ENCODE measurements at regions not wholly inside any gene's neighbourhood (a gene's known extent, or its start where the extent isn't known, plus 50 kb on each side); places are given as distances from the start of the nearest gene placed in this dataset.

DNA sequence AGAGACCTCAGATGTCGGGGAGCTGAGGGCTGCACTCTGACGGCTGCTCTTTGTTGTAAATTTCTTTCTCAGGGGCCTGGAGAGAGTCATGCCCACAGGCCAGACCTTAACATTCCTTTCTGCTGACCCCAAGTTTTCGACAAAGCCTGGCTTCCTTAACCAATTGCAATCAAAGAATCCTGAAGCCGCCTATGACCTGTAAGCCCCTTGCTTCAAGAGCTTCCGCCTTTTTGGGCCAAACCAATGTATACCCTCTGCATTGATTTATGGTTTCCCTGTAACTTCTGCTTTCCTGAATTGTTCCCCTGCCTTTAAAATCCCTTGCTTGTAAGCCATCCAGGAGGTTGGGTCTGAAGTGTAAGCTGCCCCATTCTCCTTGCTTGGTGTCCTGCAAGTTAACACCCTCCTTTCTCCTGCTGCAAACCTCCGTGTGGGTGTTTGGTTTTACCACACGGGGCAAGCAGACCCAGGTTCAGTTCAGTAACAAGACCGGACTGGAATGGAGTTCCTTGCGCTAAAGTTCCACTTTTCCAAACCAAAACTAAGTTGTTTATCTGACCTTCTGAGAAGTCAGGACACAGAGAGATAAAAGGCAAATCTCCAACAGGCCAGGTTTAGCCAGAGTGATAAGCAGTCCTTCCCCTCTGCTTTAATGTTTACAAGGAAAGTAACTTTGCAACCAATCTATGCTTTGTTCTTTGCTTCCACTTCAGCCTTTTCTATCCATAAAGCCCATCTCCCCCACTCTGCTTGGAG lies 141.6 kb downstream of the KCNJ12 start:
- no peak overlapping the region for H3K4me2 ChIP-seq
- H3K9me3 ChIP-seq, result no peaks in the 10 kb centered on the region
- H3K4me1 ChIP-seq, result 0 out of 2 replicates have a peak, but pooled peaks cover 2% of the 10 kb centered on the region
- no peak for TF ChIP-seq Cebpa-rat (IDR thresholded peaks at IDR 0.05)
- no peak overlapping the region for H3K9ac ChIP-seq
- H3K27ac ChIP-seq, result no peak overlapping the region
- H4K20me1 ChIP-seq, result no peaks in the 10 kb centered on the region
- no peaks in the 10 kb centered on the region for H3K36me3 ChIP-seq
- no peaks in the 10 kb centered on the region for H3K27me3 ChIP-seq
- no peak overlapping the region for H3K4me3 ChIP-seq

DNA sequence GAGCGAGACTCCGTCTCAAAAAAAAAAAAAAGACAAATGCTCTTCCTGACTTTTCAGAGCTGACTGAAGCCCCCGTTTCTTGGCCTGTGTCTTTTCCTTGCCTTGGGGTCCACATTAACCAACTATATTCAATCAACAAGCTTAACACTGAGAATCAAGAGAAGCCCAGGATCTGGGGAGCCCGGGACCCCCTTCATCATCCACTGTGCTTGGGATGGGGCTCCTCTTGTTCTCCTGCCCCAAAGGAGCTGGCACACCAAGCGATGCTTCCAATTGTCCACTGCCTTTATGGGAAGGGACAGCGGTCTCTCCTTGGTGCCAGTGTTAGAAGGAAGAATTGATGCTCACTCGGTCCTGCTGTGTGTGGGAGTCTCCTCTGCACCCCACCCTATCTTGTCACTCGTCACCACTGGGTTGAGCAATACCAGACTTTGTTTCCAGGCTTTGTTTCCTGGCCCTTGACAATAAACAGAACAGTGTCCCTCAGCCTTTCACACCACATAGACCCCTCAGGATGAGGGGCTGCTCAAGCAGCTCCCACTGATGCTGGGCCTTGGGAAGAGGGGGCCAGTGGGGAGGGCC lies 146.7 kb downstream of the KCNJ12 start:
- Histone ChIP-seq H3K9ac (no peak overlapping the region), H3K9me3 (no peaks in the 10 kb centered on the region), H3K27ac (no peak overlapping the region), H3K4me2 (no peak overlapping the region), H3K4me1 (no peaks in the 10 kb centered on the region), H3K36me3 (peaks cover 3% of the 10 kb centered on the region; the same call in 1 of the 2 replicates), H4K20me1 (no peaks in the 10 kb centered on the region), H3K4me3 (no peak overlapping the region), H3K27me3 (no peaks in the 10 kb centered on the region)
- TF ChIP-seq Cebpa-rat (IDR thresholded peaks at IDR 0.05), result no peak

DNA sequence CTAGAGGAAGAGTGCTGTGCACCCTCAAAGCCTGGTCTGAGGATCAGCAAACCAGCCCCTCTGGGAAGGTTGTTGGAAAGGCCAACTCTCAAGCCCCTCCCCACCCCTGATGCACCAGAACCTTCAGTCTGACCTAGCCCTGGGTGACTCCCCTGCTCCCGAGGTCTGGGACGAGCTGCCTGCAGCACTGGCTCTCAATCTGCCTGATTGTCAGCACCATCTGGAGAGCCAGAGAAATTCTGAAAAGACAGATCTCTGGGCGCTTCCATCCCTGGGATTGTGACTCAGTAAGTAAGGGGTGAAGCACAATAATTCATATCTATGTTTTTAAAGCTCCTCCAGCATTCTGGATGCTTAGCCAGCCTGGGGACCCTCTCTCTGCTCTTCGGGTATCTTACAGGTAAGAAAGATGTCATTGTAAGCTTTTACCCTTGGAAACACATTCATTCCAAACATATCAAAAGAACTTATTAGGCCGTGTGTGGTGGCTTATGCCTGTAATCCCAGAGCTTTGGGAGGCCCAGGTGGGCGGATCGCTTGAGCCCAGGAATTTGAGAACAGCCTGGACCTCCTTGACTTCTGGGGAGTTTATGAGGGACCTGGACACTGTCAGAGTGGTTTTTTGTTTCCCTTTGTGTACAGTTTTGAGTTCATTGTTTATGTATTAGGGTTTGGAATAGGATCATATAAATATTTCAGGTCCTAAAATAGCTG lies 147.5 kb downstream of the KCNJ12 start:
- Histone ChIP-seq H3K27ac (no peak overlapping the region), H3K27me3 (no peaks in the 10 kb centered on the region), H3K4me2 (no peak overlapping the region)

DNA sequence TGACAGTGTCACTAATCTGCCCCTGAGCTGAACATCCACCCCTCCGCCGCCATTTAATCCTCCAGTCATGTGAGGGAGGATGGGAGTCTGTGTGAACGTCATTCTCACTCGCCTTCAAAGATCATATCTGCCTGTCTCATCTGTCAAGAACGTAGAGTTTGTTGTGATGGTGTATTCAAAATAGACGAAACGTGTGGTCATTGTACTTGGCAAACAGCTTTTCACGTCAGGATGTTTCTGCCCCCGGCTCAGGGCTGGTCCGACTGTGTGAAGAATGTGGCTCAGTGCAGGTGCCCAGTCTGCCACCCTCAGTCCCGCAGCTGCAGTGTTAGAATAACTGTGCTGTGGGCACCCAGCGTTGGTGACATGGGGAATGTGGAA lies 148.0 kb downstream of the KCNJ12 start:
- no peak overlapping the region for H3K4me3 ChIP-seq
- H3K9me3 ChIP-seq, result no peaks in the 10 kb centered on the region
- no peak overlapping the region for H3K4me2 ChIP-seq
- TF ChIP-seq Cebpa-rat (IDR thresholded peaks at IDR 0.05), result no peak
- H3K27me3 ChIP-seq, result no peaks in the 10 kb centered on the region
- no peak overlapping the region for H3K27ac ChIP-seq
- peaks cover 5% of the 10 kb centered on the region; the same call in 1 of the 2 replicates for H3K36me3 ChIP-seq
- no peak overlapping the region for H3K9ac ChIP-seq
- H4K20me1 ChIP-seq, result no peaks in the 10 kb centered on the region
- H3K4me1 ChIP-seq, result no peaks in the 10 kb centered on the region

More for the DNA sequence above, 147.5 kb downstream of the KCNJ12 start:
- no peak overlapping the region for H3K9ac ChIP-seq
- H3K9me3 ChIP-seq, result no peaks in the 10 kb centered on the region
- TF ChIP-seq Cebpa-rat (IDR thresholded peaks at IDR 0.05), result no peak
- H4K20me1 ChIP-seq, result no peaks in the 10 kb centered on the region
- H3K36me3 ChIP-seq, result peaks cover 5% of the 10 kb centered on the region; the same call in 1 of the 2 replicates
- H3K4me1 ChIP-seq, result no peaks in the 10 kb centered on the region
- no peak overlapping the region for H3K4me3 ChIP-seq

DNA sequence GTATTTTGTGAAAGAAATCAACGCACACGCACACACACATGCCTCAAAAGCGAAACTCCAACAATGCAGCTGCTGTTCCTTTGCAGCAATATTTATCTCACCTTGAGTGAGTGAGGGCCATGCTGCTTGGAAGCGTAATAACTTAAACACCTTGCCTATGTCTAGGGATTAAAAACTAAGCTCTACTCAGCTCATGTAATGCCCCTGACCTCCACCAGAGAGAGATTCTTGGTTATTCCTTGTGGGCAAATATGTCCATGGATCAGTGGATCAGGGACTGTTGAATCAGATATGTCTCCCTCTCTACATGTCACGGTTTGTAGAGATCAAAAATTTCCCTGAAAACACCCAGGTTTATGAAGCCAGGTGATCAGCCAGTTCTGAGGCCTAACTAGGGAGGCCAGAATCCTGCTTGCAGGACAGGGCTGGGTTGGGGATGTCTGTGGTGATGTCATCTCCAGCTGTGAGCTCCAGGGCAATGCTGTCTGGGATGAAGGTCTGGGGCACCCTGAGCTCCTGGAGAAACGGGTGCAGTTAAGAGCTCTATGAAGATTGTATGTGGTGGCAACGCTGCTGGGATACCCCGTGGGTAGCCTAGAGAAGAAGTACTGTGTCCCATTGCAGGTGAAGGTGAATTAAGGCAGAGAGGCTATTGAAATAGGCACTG lies 149.4 kb downstream of the KCNJ12 start:
- Histone ChIP-seq H3K4me1 (no peaks in the 10 kb centered on the region), H3K4me3 (no peak overlapping the region), H4K20me1 (peaks cover 4% of the 10 kb centered on the region; the same call in 1 of the 2 replicates), H3K27ac (no peak overlapping the region), H3K4me2 (no peak overlapping the region), H3K27me3 (no peaks in the 10 kb centered on the region), H3K9me3 (no peaks in the 10 kb centered on the region), H3K9ac (no peak overlapping the region), H3K36me3 (peaks cover 14% of the 10 kb centered on the region; the same call in 1 of the 2 replicates)
- no peak for TF ChIP-seq Cebpa-rat (IDR thresholded peaks at IDR 0.05)

DNA sequence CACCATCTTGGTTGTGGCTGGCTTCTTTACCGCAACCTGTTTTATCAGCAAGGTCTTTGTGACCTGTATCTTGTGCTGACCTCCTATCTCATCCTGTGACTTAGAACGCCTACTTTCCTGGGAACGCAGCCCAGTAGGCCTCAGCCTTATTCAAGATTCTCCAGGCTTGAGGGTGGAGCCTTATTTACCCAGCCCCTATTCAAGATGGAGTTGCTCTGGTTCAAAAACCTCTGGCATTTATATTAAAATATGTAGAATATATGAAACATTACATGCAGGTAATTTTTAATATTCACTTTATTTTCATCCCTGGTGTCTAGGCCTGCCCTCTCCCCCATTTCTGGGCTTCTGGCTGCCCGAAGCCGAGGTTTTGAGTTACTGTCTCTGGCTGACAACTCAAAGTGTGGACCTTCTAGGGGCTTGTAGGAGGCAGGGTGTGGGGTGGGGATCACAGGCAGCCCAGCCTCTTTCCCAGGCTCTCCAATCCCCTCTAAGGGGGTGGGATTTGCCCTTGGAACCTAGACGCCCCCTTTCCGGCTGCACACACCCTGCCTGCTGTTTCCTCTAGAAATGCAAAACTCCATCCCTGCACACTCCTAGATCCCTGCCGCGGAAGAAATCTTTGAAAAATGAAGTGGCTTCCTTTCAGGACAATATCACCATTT lies 152.0 kb downstream of the KCNJ12 start:
- H3K36me3 ChIP-seq, result peaks cover 36% of the 10 kb centered on the region
- H3K9me3 ChIP-seq, result no peaks in the 10 kb centered on the region
- TF ChIP-seq Cebpa-rat (IDR thresholded peaks at IDR 0.05), result no peak
- no peak overlapping the region for H3K27ac ChIP-seq
- no peak overlapping the region for H3K9ac ChIP-seq
- no peak overlapping the region for H3K4me3 ChIP-seq
- H3K4me2 ChIP-seq, result no peak overlapping the region
- H3K4me1 ChIP-seq, result peaks cover 19% of the 10 kb centered on the region
- no peaks in the 10 kb centered on the region for H3K27me3 ChIP-seq
- H4K20me1 ChIP-seq, result peaks cover 28% of the 10 kb centered on the region; the same call in 1 of the 2 replicates

DNA sequence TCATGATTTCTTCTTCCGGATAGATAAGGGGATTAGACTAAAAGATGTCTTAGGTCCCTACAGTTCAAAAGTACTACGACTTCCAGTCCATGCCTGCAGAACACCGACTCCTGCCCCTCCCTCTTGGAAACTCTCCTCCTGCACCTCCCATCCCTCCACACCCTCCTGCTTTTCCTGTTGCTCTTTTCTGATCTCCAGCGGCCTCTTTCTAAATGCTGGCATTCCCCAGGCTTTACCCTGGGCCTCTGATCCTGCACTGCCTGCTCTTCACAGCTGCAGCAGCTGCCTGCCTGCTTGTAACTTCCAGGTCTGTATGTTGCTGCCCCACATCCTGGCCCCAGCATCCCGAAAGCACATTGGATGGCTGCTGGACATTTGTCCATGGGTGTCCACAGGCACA lies 154.2 kb downstream of the KCNJ12 start:
- H3K9me3 ChIP-seq, result no peaks in the 10 kb centered on the region
- no peak overlapping the region for H3K9ac ChIP-seq
- H3K27ac ChIP-seq, result no peak overlapping the region
- H3K27me3 ChIP-seq, result no peaks in the 10 kb centered on the region
- H3K36me3 ChIP-seq, result peaks cover 57% of the 10 kb centered on the region
- H4K20me1 ChIP-seq, result peaks cover 47% of the 10 kb centered on the region
- TF ChIP-seq Cebpa-rat (IDR thresholded peaks at IDR 0.05), result no peak
- H3K4me2 ChIP-seq, result no peak overlapping the region
- peaks cover 40% of the 10 kb centered on the region for H3K4me1 ChIP-seq
- H3K4me3 ChIP-seq, result no peak overlapping the region

DNA sequence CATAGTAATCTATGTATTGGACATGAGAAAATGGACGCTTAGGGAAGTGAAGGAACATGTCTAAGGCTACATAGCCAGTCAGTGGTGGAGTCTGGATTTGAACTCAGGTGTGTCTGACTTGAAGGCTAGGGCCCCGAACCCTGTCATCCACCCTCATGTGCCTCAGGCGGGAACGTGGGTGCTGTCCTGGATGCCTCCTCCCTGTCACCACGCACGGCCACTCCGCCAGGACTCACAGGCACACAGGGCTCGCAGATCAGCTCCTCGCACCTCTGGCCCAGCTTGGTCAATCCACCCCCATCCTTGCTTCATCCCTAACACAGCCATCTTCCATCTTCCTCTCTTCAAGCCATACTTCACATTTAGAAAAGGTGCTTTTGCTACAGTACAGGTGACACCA lies 154.7 kb downstream of the KCNJ12 start:
- H3K4me2 ChIP-seq, result no peak overlapping the region
- H3K27me3 ChIP-seq, result no peaks in the 10 kb centered on the region
- H3K9me3 ChIP-seq, result no peaks in the 10 kb centered on the region
- no peak overlapping the region for H3K27ac ChIP-seq
- TF ChIP-seq Cebpa-rat (IDR thresholded peaks at IDR 0.05), result no peak
- peaks cover 52% of the 10 kb centered on the region for H4K20me1 ChIP-seq
- peaks cover 62% of the 10 kb centered on the region for H3K36me3 ChIP-seq
- H3K4me3 ChIP-seq, result no peak overlapping the region
- H3K9ac ChIP-seq, result no peak overlapping the region
- H3K4me1 ChIP-seq, result peaks cover 43% of the 10 kb centered on the region

DNA sequence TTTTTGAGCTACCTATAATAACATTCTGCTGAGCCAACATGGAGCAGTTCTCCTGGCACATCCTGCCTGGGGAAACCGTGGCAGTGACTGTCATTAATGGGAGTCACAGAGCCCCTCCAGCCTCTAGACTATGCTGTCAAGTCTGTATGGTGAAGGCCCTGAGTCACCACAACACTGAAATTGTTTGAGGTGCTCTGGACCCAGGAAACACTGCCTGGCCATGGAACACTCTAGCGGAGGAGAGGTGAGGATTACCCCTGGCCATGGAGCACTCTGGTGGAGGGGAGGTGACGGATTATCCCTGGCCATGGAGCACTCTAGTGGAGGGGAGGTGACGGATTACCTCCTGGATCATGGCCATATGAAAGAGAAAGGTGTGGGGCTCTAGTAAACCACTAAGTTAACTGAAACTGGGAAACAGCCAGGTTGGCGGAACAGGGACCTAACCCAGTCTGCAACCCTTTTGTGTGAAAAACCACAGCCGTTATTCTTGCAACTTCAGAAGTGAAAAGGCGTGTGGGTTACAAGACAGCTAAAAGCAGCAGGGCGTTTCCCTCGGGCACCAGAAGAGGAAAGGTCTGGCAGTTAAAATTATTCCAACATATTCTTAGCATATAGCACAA lies 156.7 kb downstream of the KCNJ12 start:
- peaks cover 13% of the 10 kb centered on the region for H3K9me3 ChIP-seq
- no peaks in the 10 kb centered on the region for H3K27me3 ChIP-seq
- TF ChIP-seq Cebpa-rat (IDR thresholded peaks at IDR 0.05), result no peak
- peaks cover 43% of the 10 kb centered on the region for H3K4me1 ChIP-seq
- H4K20me1 ChIP-seq, result peaks cover 57% of the 10 kb centered on the region
- peaks cover 75% of the 10 kb centered on the region for H3K36me3 ChIP-seq
- H3K4me3 ChIP-seq, result no peak overlapping the region
- H3K4me2 ChIP-seq, result peak overlapping the region; percentile 77
- H3K27ac ChIP-seq, result peak overlapping the region; percentile 38
- peak overlapping the region; percentile 32 for H3K9ac ChIP-seq

Data from BLaER1 (cell line).